GM03348 (cell line): ENCODE measurements at regions not wholly inside any gene's neighbourhood (a gene's known extent, or its start where the extent isn't known, plus 50 kb on each side); places are given as distances from the start of the nearest gene placed in this dataset.
A peak's percentile ranks its signal among the peaks of the same experiment; 100 is the strongest.

Experiments
- DNase-seq: peaks from one replicate; pipeline ENCODE4 v3.0.0; 2012; ENCODE audit warnings: low spot score

- DNase-seq: no peak
These were observed 86.8 kb downstream of the CCT6B start for GRCh38 chr17:34874478-34874877.

GRCh38 chr17:34872640-34873039, 88.6 kb downstream of the CCT6B start:
- DNase-seq: no peak

GRCh38 chr17:34869641-34870040, 91.6 kb downstream of the CCT6B start:
- no peak for DNase-seq

- DNase-seq: no peak
These were observed 95.5 kb downstream of the CCT6B start for GRCh38 chr17:34865716-34866115.

- no peak for DNase-seq
These were observed 98.9 kb downstream of the CCT6B start for GRCh38 chr17:34862384-34862783.

- no peak for DNase-seq
These were observed 99.4 kb downstream of the CCT6B start for GRCh38 chr17:34861864-34862263.

- no peak for DNase-seq
These were observed 101.6 kb downstream of the CCT6B start for GRCh38 chr17:34859652-34860051.

GRCh38 chr17:34858591-34859565, 102.4 kb downstream of the CCT6B start:
- DNase-seq: no peak

- DNase-seq: no peak
These were observed 107.3 kb downstream of the CCT6B start for GRCh38 chr17:34853924-34854323.

GRCh38 chr17:34852614-34853013, 108.6 kb downstream of the CCT6B start:
- no peak for DNase-seq

- DNase-seq: no peak
These were observed 109.2 kb downstream of the CCT6B start for GRCh38 chr17:34851961-34852540.

GRCh38 chr17:34850964-34851363, 110.3 kb downstream of the CCT6B start:
- DNase-seq: no peak

- peak; percentile 20 for DNase-seq
These were observed 111.2 kb downstream of the CCT6B start for GRCh38 chr17:34850023-34850422.

- no peak for DNase-seq
These were observed 113.3 kb downstream of the CCT6B start for GRCh38 chr17:34847938-34848337.

- no peak for DNase-seq
These were observed 116.0 kb downstream of the CCT6B start for GRCh38 chr17:34845296-34845695.

GRCh38 chr17:34843682-34844081, 117.6 kb downstream of the CCT6B start:
- no peak for DNase-seq

GRCh38 chr17:34842235-34842634, 119.0 kb downstream of the CCT6B start:
- no peak for DNase-seq

- DNase-seq: no peak
These were observed 119.8 kb downstream of the CCT6B start for GRCh38 chr17:34841467-34841866.

- no peak for DNase-seq
These were observed 120.5 kb downstream of the CCT6B start for GRCh38 chr17:34840750-34841149.

- DNase-seq: no peak
These were observed 123.3 kb downstream of the CCT6B start for GRCh38 chr17:34837876-34838478.

- DNase-seq: no peak
These were observed 128.9 kb downstream of the CCT6B start for GRCh38 chr17:34832376-34832775.

GRCh38 chr17:34827008-34827407, 134.3 kb downstream of the CCT6B start:
- DNase-seq: no peak

- DNase-seq: no peak
These were observed 134.9 kb downstream of the CCT6B start for GRCh38 chr17:34826332-34826731.
